ENCODE measurements at regions not wholly inside any gene's neighbourhood (a gene's known extent, or its start where the extent isn't known, plus 50 kb on each side); places are given as distances from the start of the nearest gene placed in this dataset.

- H3K4me1 Mint-ChIP-seq: no peaks in the 10 kb centered on the region
- no peak for TF ChIP-seq CTCF (IDR thresholded peaks at IDR 0.05)
- intact Hi-C loops (cut with micrococcal nuclease): no loop called here
- DNase-seq: no peak
- H3K27ac Mint-ChIP-seq: no peak overlapping the region
- no peaks in the 10 kb centered on the region for H3K9me3 Mint-ChIP-seq
- no peak overlapping the region for H3K4me3 Mint-ChIP-seq
- ChIA-PET POLR2A (no interaction called here), CTCF (no interaction called here)
- H3K27me3 Mint-ChIP-seq: no peaks in the 10 kb centered on the region
- ATAC-seq (ENCODE audit: low read depth): no peak
- no peaks in the 10 kb centered on the region for H3K36me3 Mint-ChIP-seq (ENCODE audit: low read depth)
These were observed 450.8 kb upstream of the TLE4 start for GRCh38 chr9:79120941-79121340.

- no peak for TF ChIP-seq CTCF (IDR thresholded peaks at IDR 0.05)
- H3K36me3 Mint-ChIP-seq (ENCODE audit: low read depth): no peaks in the 10 kb centered on the region
- CTCF ChIA-PET: no interaction called here
- no peaks in the 10 kb centered on the region for H3K9me3 Mint-ChIP-seq
- no peaks in the 10 kb centered on the region for H3K27me3 Mint-ChIP-seq
- no peaks in the 10 kb centered on the region for H3K4me1 Mint-ChIP-seq
- POLR2A ChIA-PET: no interaction called here
- intact Hi-C loops (cut with micrococcal nuclease): no loop called here
- no peak overlapping the region for H3K27ac Mint-ChIP-seq
- no peak overlapping the region for H3K4me3 Mint-ChIP-seq
- ATAC-seq (ENCODE audit: low read depth) (no peak), DNase-seq (no peak)
These were observed 448.4 kb upstream of the TLE4 start for GRCh38 chr9:79123415-79123814.

- no peaks in the 10 kb centered on the region for H3K27me3 Mint-ChIP-seq
- no peaks in the 10 kb centered on the region for H3K36me3 Mint-ChIP-seq (ENCODE audit: low read depth)
- no peak for ATAC-seq (ENCODE audit: low read depth)
- H3K4me3 Mint-ChIP-seq: no peak overlapping the region
- POLR2A ChIA-PET: no interaction called here
- no peak for TF ChIP-seq CTCF (IDR thresholded peaks at IDR 0.05)
- peaks cover 4% of the 10 kb centered on the region for H3K4me1 Mint-ChIP-seq
- CTCF ChIA-PET: no interaction called here
- H3K9me3 Mint-ChIP-seq: no peaks in the 10 kb centered on the region
- DNase-seq: no peak
- no peak overlapping the region for H3K27ac Mint-ChIP-seq
- intact Hi-C loops (cut with micrococcal nuclease): loop anchor here (2.0 kb wide), 1 partner anchor 1047 kb away; no protein-coding TSS in a partner anchor
These were observed 444.1 kb upstream of the TLE4 start for GRCh38 chr9:79127661-79128060.

- H3K9me3 Mint-ChIP-seq: no peaks in the 10 kb centered on the region
- ChIA-PET CTCF (interaction anchor here (0.9 to 1.1 kb wide), 2 partner anchors 10 to 527 kb away, joined by 3 read pairs; no protein-coding TSS in a partner anchor), POLR2A (no interaction called here)
- DNase-seq: no peak
- H3K27ac Mint-ChIP-seq: no peak overlapping the region
- H3K27me3 Mint-ChIP-seq: peaks cover 3% of the 10 kb centered on the region
- H3K4me3 Mint-ChIP-seq: no peak overlapping the region
- peaks cover 4% of the 10 kb centered on the region for H3K4me1 Mint-ChIP-seq
- H3K36me3 Mint-ChIP-seq (ENCODE audit: low read depth): no peaks in the 10 kb centered on the region
- no peak for ATAC-seq (ENCODE audit: low read depth)
- TF ChIP-seq CTCF (IDR thresholded peaks at IDR 0.05): no peak
- intact Hi-C loops (cut with micrococcal nuclease): loop anchor here (2.0 kb wide), 2 partner anchors 527 to 1045 kb away; no protein-coding TSS in a partner anchor
These were observed 441.8 kb upstream of the TLE4 start for GRCh38 chr9:79129865-79130480.

- no peaks in the 10 kb centered on the region for H3K36me3 Mint-ChIP-seq (ENCODE audit: low read depth)
- H3K4me3 Mint-ChIP-seq: no peak overlapping the region
- CTCF ChIA-PET: no interaction called here
These were observed 440.5 kb upstream of the TLE4 start for GRCh38 chr9:79131246-79131774.

More at GRCh38 chr9:79131246-79131774, 440.5 kb upstream of the TLE4 start:
- POLR2A ChIA-PET: no interaction called here
- H3K9me3 Mint-ChIP-seq: no peaks in the 10 kb centered on the region
- DNase-seq (no peak), ATAC-seq (ENCODE audit: low read depth) (no peak)
- intact Hi-C loops (cut with micrococcal nuclease): loop anchor here (2.0 kb wide), 1 partner anchor 529 kb away; no protein-coding TSS in a partner anchor
- H3K27me3 Mint-ChIP-seq: peaks cover 3% of the 10 kb centered on the region
- TF ChIP-seq CTCF (IDR thresholded peaks at IDR 0.05): no peak
- no peak overlapping the region for H3K27ac Mint-ChIP-seq
- peaks cover 4% of the 10 kb centered on the region for H3K4me1 Mint-ChIP-seq
